Lung (tissue), 11 donors: ENCODE measurements at regions not wholly inside any gene's neighbourhood (a gene's known extent, or its start where the extent isn't known, plus 50 kb on each side); places are given as distances from the start of the nearest gene placed in this dataset.
"Not testable (repeated sequence)": the region's sequence is repeated elsewhere in the genome, so short reads cannot be mapped to it uniquely, and the experiment has no call there.

ENCODE experiments used
- ATAC-seq: fragments of 200-7000 bp; cut with Tn5 transposase; one replicate; pipeline ENCODE4 v1.9.1; 2020; ENCODE audit warnings: moderate number of reproducible peaks; ENCODE audit not compliant: insufficient read depth, low FRiP score
- DNase-seq, 3 donors: peaks; one replicate each; pipeline ENCODE4 v3.0.0-alpha.2; 2013 to 2017
- H3K27ac ChIP-seq, 2 donors: one replicate each; pipeline ENCODE4 v1.5.1; 2013; ENCODE audit warnings: mild to moderate bottlenecking in 2 of 2, moderate library complexity in 2 of 2, control low read depth in 1 of 2, inconsistent platforms in 1 of 2, low read depth in 1 of 2, low read length in 1 of 2
- H3K27me3 ChIP-seq, 3 donors: one replicate each; pipeline ENCODE4 v1.5.1; 2013; ENCODE audit warnings: low read length in 2 of 3; ENCODE audit not compliant: control insufficient read depth in 3 of 3, insufficient read depth in 3 of 3
- H3K36me3 ChIP-seq, 4 donors: one replicate each; pipeline ENCODE4 v1.5.1; 2013; ENCODE audit warnings: low read length in 4 of 4, mild to moderate bottlenecking in 1 of 4, moderate library complexity in 1 of 4; ENCODE audit not compliant: control insufficient read depth in 4 of 4, insufficient read depth in 4 of 4
- H3K4me1 ChIP-seq, 5 donors: one replicate each; pipeline ENCODE4 v1.5.1; 2013; ENCODE audit warnings: low read length in 5 of 5, mild to moderate bottlenecking in 2 of 5, moderate library complexity in 1 of 5; ENCODE audit not compliant: control insufficient read depth in 5 of 5, insufficient read depth in 5 of 5
- H3K4me3 ChIP-seq: one replicate; pipeline ENCODE4 v1.5.1; 2013; ENCODE audit warnings: mild to moderate bottlenecking, control low read depth, moderate library complexity
- H3K9ac ChIP-seq, 2 donors: one replicate each; pipeline ENCODE4 v1.5.1; 2013; ENCODE audit warnings: low read length in 2 of 2, control low read depth in 1 of 2; ENCODE audit not compliant: insufficient read depth in 1 of 2
- H3K9me3 ChIP-seq, 4 donors: one replicate each; pipeline ENCODE4 v1.5.1; 2013; ENCODE audit warnings: low read length in 3 of 4, mild to moderate bottlenecking in 1 of 4, moderate library complexity in 1 of 4; ENCODE audit not compliant: control insufficient read depth in 4 of 4, insufficient read depth in 3 of 4
- CTCF ChIP-seq: IDR thresholded peaks from 2 replicates; pipeline ENCODE4 v1.5.1; 2012; ENCODE audit warnings: mild to moderate bottlenecking; ENCODE audit errors: control extremely low read depth, extremely low read depth
- WGBS, 2 donors: extraction: QIAGEN DNeasy Blood & Tissue Kit; methylation state at CpG; one replicate each; pipeline ENCODE4 v1.1.7; 2013; 5-methylcytosine and 5-hydroxymethylcytosine counted together
- donor health status: control.
- donor health status: control.
- donor health status: Bipolar disorder and iron deficiency.
- donor health status: healthy.
- donor health status: DM: yes; HTN: yes; CAD: no.

GRCh38 chr3:87673132-87673531, 385.7 kb downstream of the CGGBP1 start:
- no peak for TF ChIP-seq CTCF

GRCh38 chr3:87654184-87654583, 377.8 kb upstream of the POU1F1 start:
- Histone ChIP-seq H3K27me3 (no peaks in the 10 kb centered on the region), H3K36me3 (no peaks in the 10 kb centered on the region), H3K4me3 (no peak overlapping the region), H3K27ac (no peak overlapping the region), H3K9me3 (peaks cover 0 to 9% (median 0%) of the 10 kb centered on the region in 4 donors), H3K9ac (no peak overlapping the region), H3K4me1 (no peaks in the 10 kb centered on the region)
- no peak for ATAC-seq
- no peak for DNase-seq
- TF ChIP-seq CTCF: no peak
- 94% methylated on average over 2 of the region's 2 CpGs for WGBS, 2 donors

More at GRCh38 chr3:87673132-87673531, 385.7 kb downstream of the CGGBP1 start:
- Histone ChIP-seq H3K4me3 (no peak overlapping the region), H3K27ac (no peak overlapping the region), H3K4me1 (no peaks in the 10 kb centered on the region), H3K9me3 (no peaks in the 10 kb centered on the region), H3K36me3 (no peaks in the 10 kb centered on the region), H3K27me3 (no peaks in the 10 kb centered on the region), H3K9ac (no peak overlapping the region)
- DNase-seq (no peak), ATAC-seq (no peak)
- WGBS, 2 donors: 87 to 96% methylated on average over 4 of the region's 4 CpGs

- H3K9ac ChIP-seq, H3K4me3 ChIP-seq, H3K27ac ChIP-seq, H3K9me3 ChIP-seq, DNase-seq, ATAC-seq, H3K36me3 ChIP-seq, H3K27me3 ChIP-seq, H3K4me1 ChIP-seq: not testable (repeated sequence)
- 81 to 89% methylated on average over 3 of the region's 3 CpGs for WGBS, 2 donors
Measured at GRCh38 chr3:87653138-87653537, 376.8 kb upstream of the POU1F1 start.

GRCh38 chr3:87634426-87634825, 358.0 kb upstream of the POU1F1 start:
- 55 to 73% methylated on average over 1 of the region's 1 CpG for WGBS, 2 donors

More at GRCh38 chr3:87634426-87634825, 358.0 kb upstream of the POU1F1 start:
- H3K27me3 ChIP-seq: no peaks in the 10 kb centered on the region
- H3K9ac ChIP-seq: no peak overlapping the region
- DNase-seq (no peak), ATAC-seq (no peak)
- no peaks in the 10 kb centered on the region for H3K36me3 ChIP-seq
- no peak for TF ChIP-seq CTCF
- no peaks in the 10 kb centered on the region for H3K4me1 ChIP-seq
- H3K9me3 ChIP-seq: peaks cover 0 to 4% (median 0%) of the 10 kb centered on the region in 4 donors
- H3K4me3 ChIP-seq: no peak overlapping the region
- no peak overlapping the region for H3K27ac ChIP-seq
